ENCODE measurements at regions not wholly inside any gene's neighbourhood (a gene's known extent, or its start where the extent isn't known, plus 50 kb on each side); places are given as distances from the start of the nearest gene placed in this dataset.

DNA sequence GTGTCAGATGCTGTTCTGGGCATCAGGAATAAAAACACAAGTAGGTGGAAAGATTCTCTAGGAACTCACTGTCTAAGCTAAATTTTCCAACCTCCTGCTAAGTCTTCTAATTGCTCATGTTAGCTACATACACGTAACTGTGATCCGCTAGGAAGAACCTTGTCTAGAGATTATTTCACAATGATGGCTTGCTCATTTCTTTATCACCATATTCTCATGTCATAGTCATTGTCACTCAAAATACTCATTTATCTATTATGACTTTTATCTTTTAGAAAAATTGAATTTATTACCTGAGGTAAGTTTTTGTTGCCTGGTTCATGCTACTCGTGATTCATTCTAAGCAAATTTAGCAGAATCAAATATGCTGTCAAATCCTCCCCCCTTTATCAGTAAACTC is 1402.4 kb upstream of the FLRT2 start:
- TF ChIP-seq, protein P1, sequence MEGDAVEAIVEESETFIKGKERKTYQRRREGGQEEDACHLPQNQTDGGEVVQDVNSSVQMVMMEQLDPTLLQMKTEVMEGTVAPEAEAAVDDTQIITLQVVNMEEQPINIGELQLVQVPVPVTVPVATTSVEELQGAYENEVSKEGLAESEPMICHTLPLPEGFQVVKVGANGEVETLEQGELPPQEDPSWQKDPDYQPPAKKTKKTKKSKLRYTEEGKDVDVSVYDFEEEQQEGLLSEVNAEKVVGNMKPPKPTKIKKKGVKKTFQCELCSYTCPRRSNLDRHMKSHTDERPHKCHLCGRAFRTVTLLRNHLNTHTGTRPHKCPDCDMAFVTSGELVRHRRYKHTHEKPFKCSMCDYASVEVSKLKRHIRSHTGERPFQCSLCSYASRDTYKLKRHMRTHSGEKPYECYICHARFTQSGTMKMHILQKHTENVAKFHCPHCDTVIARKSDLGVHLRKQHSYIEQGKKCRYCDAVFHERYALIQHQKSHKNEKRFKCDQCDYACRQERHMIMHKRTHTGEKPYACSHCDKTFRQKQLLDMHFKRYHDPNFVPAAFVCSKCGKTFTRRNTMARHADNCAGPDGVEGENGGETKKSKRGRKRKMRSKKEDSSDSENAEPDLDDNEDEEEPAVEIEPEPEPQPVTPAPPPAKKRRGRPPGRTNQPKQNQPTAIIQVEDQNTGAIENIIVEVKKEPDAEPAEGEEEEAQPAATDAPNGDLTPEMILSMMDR (IDR thresholded peaks at IDR 0.05; ENCODE audit: control insufficient read depth, insufficient read depth, low read depth, low read length, missing control alignments) = no peak
- no peak for DNase-seq (ENCODE audit: low read depth)
- no peak overlapping the region for H3K4me3 ChIP-seq (ENCODE audit: control insufficient read depth, low read depth, low read length)

DNA sequence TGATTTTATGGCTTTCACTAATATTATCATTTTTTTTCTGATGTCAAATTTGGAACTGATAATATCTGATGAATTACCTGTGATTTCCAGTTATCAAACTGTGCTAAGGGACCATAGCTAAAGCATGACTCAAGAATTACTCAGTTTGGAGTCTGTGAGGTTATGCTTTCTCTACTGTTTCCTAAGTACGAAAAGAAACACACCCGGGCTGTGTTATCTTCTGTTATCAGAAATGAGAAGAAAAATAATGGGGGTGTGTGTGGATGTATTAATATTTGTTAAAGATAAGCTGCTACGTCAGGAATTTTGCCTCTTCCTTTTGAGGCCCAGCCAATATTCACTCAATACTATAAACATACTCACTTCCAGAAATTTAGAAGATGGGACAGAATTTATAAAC is 1401.9 kb upstream of the FLRT2 start:
- TF ChIP-seq, protein P1 (IDR thresholded peaks at IDR 0.05; ENCODE audit: control insufficient read depth, insufficient read depth, low read depth, low read length, missing control alignments) = no peak
- H3K4me3 ChIP-seq (ENCODE audit: control insufficient read depth, low read depth, low read length) = no peak overlapping the region
- DNase-seq (ENCODE audit: low read depth) = no peak

DNA sequence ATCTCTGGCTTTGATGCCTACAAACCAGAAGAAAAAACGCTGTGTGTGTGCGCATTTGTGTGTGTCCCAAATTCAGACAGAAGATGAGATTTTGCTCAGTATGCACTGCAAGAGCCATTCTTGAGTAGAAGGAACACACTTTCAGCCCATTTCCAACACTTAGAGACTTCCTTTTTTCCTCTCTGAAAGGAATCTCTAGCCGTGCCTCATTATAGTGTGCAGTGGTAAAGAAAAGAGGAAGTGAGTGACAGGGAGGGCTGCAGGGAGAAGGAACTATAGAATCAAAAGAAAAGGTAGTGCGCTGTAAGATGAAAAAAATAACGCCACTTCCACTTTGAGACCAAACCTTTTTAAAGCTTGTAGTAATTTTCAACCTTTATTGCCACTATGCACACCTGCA is 1400.9 kb upstream of the FLRT2 start:
- DNase-seq (ENCODE audit: low read depth) = no peak
- H3K4me3 ChIP-seq (ENCODE audit: control insufficient read depth, low read depth, low read length) = no peak overlapping the region
- TF ChIP-seq, protein P1 (IDR thresholded peaks at IDR 0.05; ENCODE audit: control insufficient read depth, insufficient read depth, low read depth, low read length, missing control alignments) = no peak

DNA sequence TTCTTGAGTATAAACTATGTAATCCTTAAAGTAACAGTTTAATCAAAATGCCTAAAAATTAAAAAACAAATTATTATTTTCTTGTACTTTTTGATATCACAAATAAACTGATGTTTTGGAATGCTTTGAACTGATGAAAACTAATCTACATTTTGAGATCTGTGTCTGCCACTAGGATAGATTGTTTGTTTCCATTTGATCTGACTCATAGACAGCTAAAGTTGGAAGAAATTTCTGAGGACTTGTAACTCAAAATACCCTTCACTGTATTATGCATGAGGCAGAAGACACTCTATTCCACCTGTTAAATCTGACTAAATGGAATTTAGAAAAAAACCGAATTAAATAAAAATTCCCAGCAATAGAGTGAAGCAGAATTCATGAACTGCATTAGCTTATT is 1400.0 kb upstream of the FLRT2 start:
- TF ChIP-seq, protein P1 (IDR thresholded peaks at IDR 0.05; ENCODE audit: control insufficient read depth, insufficient read depth, low read depth, low read length, missing control alignments) = no peak
- DNase-seq (ENCODE audit: low read depth) = no peak
- no peak overlapping the region for H3K4me3 ChIP-seq (ENCODE audit: control insufficient read depth, low read depth, low read length)

DNA sequence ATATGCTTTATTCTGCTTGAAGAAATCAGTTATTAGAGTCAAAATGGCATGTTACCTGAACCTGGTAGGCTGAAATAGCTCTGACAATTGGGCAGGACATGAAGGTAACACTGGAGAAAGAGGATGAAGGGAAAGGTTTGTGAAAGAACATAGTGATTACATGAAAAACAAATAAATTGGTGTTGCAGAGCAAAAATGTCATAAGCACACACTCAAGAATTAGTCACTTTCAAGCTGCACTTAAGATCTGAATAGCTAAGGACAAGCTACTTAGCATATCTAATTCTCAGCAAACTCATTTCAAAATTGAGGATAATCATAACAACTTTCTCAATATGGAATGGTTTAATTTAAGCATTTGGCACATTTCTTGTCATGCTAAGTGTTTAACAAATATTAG is 1398.0 kb upstream of the FLRT2 start:
- DNase-seq (ENCODE audit: low read depth) = no peak
- H3K4me3 ChIP-seq (ENCODE audit: control insufficient read depth, low read depth, low read length) = no peak overlapping the region
- TF ChIP-seq, protein P1 (IDR thresholded peaks at IDR 0.05; ENCODE audit: control insufficient read depth, insufficient read depth, low read depth, low read length, missing control alignments) = no peak

DNA sequence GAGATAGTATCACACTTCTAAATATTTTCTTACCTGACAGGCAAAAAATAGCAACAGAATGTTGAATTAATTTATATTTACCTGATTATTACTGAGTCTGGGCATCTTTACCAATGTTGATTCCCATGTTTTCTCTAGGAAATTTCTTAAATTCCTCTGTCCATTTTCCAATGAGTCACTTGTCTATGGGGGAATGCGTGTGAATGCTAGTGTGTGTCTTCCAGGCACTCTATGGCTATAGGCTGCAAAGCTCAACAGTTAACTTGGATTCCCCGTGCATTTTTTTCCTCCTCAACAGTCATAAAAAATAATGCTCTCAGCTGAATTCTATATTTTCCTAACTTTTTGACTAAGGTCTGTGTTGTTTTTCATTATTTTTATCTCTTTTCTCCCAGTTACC is 1385.8 kb upstream of the FLRT2 start:
- TF ChIP-seq, protein P1 (IDR thresholded peaks at IDR 0.05; ENCODE audit: control insufficient read depth, insufficient read depth, low read depth, low read length, missing control alignments) = no peak
- no peak overlapping the region for H3K4me3 ChIP-seq (ENCODE audit: control insufficient read depth, low read depth, low read length)
- no peak for DNase-seq (ENCODE audit: low read depth)

DNA sequence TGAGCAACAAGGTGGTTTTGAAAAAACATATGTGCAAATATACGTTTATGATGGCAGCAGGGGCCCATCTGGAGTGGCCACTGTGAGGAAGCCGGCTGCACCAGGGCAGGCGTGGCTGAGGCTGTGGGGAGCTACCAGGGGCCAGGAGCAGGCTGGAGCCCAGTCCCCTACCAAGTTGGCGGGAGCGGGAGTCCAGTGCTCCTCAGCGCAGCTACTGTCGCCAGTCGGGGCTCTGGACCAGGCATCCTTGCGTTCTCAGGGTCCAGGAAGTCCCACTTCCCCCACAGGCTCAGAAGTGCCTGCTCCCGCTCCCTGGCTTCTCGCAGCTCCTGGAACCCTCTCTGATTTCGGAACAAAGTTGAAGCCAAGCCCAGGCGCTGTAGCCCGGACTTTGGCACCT is 1377.5 kb upstream of the FLRT2 start:
- no peak overlapping the region for H3K4me3 ChIP-seq (ENCODE audit: control insufficient read depth, low read depth, low read length)
- DNase-seq (ENCODE audit: low read depth) = no peak
- TF ChIP-seq, protein P1 (IDR thresholded peaks at IDR 0.05; ENCODE audit: control insufficient read depth, insufficient read depth, low read depth, low read length, missing control alignments) = no peak
